ENCODE measurements at regions not wholly inside any gene's neighbourhood (a gene's known extent, or its start where the extent isn't known, plus 50 kb on each side); places are given as distances from the start of the nearest gene placed in this dataset.

- DNase-seq = no peak
Observed at GRCh38 chr3:167895178-167895577, 159.7 kb downstream of the SERPINI1 start.

GRCh38 chr3:167892205-167892604 lies 156.7 kb downstream of the SERPINI1 start:
- no peak for DNase-seq

- no peak for DNase-seq
Observed at GRCh38 chr3:167887096-167887495, 151.6 kb downstream of the SERPINI1 start.

GRCh38 chr3:167886690-167887089 lies 151.2 kb downstream of the SERPINI1 start:
- DNase-seq = no peak

- no peak for DNase-seq
Observed at GRCh38 chr3:167885277-167885676, 149.8 kb downstream of the SERPINI1 start.

- no peak for DNase-seq
Observed at GRCh38 chr3:167884481-167884880, 149.0 kb downstream of the SERPINI1 start.

- DNase-seq = no peak
Observed at GRCh38 chr3:167883452-167883851, 147.9 kb downstream of the SERPINI1 start.

GRCh38 chr3:167882057-167882667 lies 146.6 kb downstream of the SERPINI1 start:
- DNase-seq = no peak

GRCh38 chr3:167880183-167880582 lies 144.7 kb downstream of the SERPINI1 start:
- DNase-seq = no peak

GRCh38 chr3:167876620-167877281 lies 141.2 kb downstream of the SERPINI1 start:
- no peak for DNase-seq
